ENCODE measurements at regions not wholly inside any gene's neighbourhood (a gene's known extent, or its start where the extent isn't known, plus 50 kb on each side); places are given as distances from the start of the nearest gene placed in this dataset.

- TF ChIP-seq CTCF (IDR thresholded peaks at IDR 0.05; ENCODE audit: low read length) (no peak), EZH2phosphoT487 (IDR thresholded peaks at IDR 0.05; ENCODE audit: low read length) (no peak)
These were observed 851.3 kb downstream of the TBC1D22A start for GRCh38 chr22:47613606-47614350.

Measured in MM.1S (cell line).